Progenitor cell of endocrine pancreas (in vitro differentiated cells): ENCODE measurements at regions not wholly inside any gene's neighbourhood (a gene's known extent, or its start where the extent isn't known, plus 50 kb on each side); places are given as distances from the start of the nearest gene placed in this dataset.

ENCODE experiments used
- DNase-seq: peaks from one replicate; pipeline ENCODE4 v3.0.0; 2021; ENCODE audit warnings: low spot score; ENCODE audit not compliant: unreplicated experiment
- H3K27ac Mint-ChIP-seq: 2 replicates; pipeline ENCODE4 v1.8.0; 2021; ENCODE audit warnings: mild to moderate bottlenecking, moderate library complexity, mixed read lengths
- H3K27me3 Mint-ChIP-seq: 2 replicates; pipeline ENCODE4 v1.8.0; 2021; ENCODE audit warnings: mixed read lengths
- H3K36me3 Mint-ChIP-seq: 2 replicates; pipeline ENCODE4 v1.8.0; 2022; ENCODE audit warnings: mixed read lengths; ENCODE audit not compliant: insufficient read depth
- H3K4me1 Mint-ChIP-seq: 2 replicates; pipeline ENCODE4 v1.8.0; 2021; ENCODE audit warnings: low read depth, mixed read lengths
- H3K4me3 Mint-ChIP-seq: 2 replicates; pipeline ENCODE4 v1.8.0; 2021; ENCODE audit warnings: low read depth, mild to moderate bottlenecking, moderate library complexity, mixed read lengths
- H3K9me3 Mint-ChIP-seq: 2 replicates; pipeline ENCODE4 v1.8.0; 2021; ENCODE audit warnings: low read depth, mixed read lengths
- TF ChIP-seq, protein P1 (sequence below): fragments of 200-600 bp; sonication (generic); IDR thresholded peaks from one replicate; pipeline ENCODE4 v1.5.0; 2021; ENCODE audit warnings: antibody characterized with exemption, mild to moderate bottlenecking; ENCODE audit not compliant: unreplicated experiment

DNA sequence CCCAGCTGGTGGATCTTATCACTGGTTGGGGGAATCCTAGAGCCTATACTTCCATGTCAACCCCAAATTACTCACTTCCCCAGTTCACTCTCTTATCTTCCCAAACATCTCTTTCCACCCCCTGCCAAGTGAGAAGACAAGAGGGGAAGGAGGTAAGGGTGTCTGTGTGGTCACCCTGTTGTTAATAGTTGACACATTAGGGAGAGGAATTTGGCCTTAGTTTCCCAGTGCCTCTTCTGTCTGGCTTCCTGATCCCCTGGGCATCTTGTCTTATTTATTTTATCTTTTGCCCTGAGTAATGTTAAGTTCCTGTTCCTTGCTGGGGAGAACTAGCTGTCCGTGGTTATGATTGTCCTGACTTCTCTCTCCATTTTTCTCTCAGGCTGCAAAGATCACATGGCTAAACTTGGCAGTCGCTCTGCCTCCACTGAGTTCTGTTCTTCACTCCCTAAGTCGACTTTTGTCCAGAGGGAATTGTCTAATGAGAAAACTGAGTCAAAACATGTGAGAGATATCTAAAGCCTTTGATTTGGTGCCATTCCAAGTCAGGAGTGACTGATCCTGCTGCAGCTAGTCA is 157.1 kb upstream of the SYT6 start:
- H3K27ac Mint-ChIP-seq: no peak overlapping the region
- TF ChIP-seq, protein P1, sequence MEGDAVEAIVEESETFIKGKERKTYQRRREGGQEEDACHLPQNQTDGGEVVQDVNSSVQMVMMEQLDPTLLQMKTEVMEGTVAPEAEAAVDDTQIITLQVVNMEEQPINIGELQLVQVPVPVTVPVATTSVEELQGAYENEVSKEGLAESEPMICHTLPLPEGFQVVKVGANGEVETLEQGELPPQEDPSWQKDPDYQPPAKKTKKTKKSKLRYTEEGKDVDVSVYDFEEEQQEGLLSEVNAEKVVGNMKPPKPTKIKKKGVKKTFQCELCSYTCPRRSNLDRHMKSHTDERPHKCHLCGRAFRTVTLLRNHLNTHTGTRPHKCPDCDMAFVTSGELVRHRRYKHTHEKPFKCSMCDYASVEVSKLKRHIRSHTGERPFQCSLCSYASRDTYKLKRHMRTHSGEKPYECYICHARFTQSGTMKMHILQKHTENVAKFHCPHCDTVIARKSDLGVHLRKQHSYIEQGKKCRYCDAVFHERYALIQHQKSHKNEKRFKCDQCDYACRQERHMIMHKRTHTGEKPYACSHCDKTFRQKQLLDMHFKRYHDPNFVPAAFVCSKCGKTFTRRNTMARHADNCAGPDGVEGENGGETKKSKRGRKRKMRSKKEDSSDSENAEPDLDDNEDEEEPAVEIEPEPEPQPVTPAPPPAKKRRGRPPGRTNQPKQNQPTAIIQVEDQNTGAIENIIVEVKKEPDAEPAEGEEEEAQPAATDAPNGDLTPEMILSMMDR: no peak
- no peaks in the 10 kb centered on the region for H3K9me3 Mint-ChIP-seq
- no peaks in the 10 kb centered on the region for H3K36me3 Mint-ChIP-seq
- H3K27me3 Mint-ChIP-seq: no peaks in the 10 kb centered on the region
- DNase-seq: no peak
- H3K4me1 Mint-ChIP-seq: no peaks in the 10 kb centered on the region
- no peak overlapping the region for H3K4me3 Mint-ChIP-seq

DNA sequence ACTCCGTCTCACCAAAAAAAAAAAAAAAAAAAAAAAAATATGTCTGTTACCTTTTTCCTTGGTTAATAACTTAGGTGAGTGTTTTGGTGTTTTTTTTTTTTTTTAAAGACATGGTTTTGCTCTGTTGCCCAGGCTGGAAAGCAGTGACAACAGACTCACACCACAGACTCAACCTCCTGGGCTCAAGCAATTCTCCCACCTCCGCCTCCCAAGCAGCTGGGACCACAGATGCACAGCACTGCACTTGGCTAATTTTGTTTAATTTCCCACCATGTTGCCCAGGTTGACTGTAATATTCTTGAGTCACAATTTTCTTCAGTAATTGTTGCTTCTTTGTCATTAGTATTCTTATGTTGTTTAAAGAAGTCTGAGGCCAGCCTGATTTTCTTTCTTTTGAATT is 149.2 kb upstream of the SYT6 start:
- Mint-ChIP-seq H3K36me3 (no peaks in the 10 kb centered on the region), H3K9me3 (peaks cover 11% of the 10 kb centered on the region), H3K4me3 (no peak overlapping the region), H3K27me3 (peaks cover 9% of the 10 kb centered on the region), H3K4me1 (peaks cover 6% of the 10 kb centered on the region), H3K27ac (no peak overlapping the region)
- no peak for DNase-seq
- TF ChIP-seq, protein P1: no peak

DNA sequence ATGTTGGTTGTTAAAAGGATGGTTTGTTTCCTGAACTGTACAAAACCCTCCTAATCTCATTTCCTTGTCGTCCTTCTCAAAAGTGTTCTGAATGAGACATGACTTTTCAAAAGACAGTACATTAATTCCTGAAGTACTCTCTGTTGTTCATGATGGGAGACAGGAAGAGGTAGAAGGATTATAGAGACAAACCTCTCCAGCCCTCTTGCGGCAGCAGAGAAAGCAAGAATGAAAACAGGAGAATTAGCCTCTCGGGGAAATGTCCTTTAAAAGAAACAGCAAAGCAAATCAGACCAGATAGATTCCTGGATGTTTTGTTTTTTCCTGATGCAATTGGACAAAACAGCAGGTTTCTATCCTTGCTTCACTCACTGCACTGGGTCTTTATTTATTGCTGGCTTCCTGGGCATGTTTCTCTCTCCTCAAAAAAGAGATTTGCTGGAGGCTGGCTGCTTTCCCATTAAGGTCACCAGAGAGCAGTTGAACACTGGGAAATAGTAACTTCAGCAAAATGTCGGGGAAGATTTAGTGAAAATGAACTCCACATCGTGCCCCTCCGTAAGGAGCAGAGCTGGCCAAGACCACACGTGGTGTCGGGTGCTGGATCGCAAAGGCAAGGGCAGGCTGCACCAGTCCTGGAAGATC is 145.8 kb upstream of the SYT6 start:
- DNase-seq: no peak

DNA sequence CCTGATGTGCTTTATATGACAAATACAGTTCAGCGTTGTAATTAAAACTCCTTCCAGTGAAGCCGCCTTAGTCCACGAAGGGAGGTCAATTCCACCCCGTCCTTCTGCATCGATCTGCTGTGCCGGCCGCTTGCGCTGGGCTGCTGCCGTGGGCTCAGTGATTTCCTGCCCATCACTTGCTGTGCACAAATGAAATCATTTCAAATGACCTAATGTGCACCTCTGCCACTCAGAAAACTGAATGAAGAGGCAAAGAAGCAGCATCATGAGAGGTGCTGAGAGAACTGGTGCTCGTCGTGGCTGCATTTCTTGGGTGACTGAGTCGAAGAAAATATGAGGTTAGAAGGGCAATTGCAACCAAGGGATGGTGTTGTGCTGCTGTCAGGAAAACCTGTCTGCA is 144.3 kb upstream of the SYT6 start:
- no peak for DNase-seq
- Mint-ChIP-seq H3K9me3 (peaks cover 2% of the 10 kb centered on the region), H3K27me3 (peaks cover 20% of the 10 kb centered on the region), H3K36me3 (no peaks in the 10 kb centered on the region), H3K27ac (no peak overlapping the region), H3K4me1 (peaks cover 2% of the 10 kb centered on the region), H3K4me3 (no peak overlapping the region)
- TF ChIP-seq, protein P1: no peak

More for the DNA sequence above, 145.8 kb upstream of the SYT6 start:
- Mint-ChIP-seq H3K4me1 (peaks cover 6% of the 10 kb centered on the region), H3K27ac (no peak overlapping the region), H3K4me3 (no peak overlapping the region), H3K27me3 (peaks cover 20% of the 10 kb centered on the region), H3K36me3 (no peaks in the 10 kb centered on the region), H3K9me3 (peaks cover 6% of the 10 kb centered on the region)
- TF ChIP-seq, protein P1: no peak

DNA sequence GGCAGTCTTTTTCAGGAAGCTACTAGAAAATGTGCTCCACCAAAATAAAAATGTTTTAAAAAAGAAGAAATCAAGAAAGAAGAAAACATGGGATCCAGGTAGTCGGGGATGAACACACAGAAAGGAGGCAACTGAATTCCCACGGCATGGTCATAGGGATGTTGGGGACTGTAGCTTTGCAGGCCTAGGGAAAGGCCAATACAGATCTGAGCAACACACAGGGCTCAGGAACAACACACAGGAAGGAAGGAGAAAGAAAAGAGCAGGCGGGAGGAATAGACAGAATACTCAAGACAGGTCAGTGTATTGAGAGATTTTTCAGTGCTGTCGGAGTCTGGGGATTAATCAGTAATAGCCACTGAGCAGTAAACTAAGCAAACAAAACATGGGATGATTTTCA is 142.7 kb upstream of the SYT6 start:
- H3K9me3 Mint-ChIP-seq: no peaks in the 10 kb centered on the region
- DNase-seq: no peak
- TF ChIP-seq, protein P1: no peak
- no peak overlapping the region for H3K27ac Mint-ChIP-seq
- H3K4me1 Mint-ChIP-seq: no peaks in the 10 kb centered on the region
- peaks cover 20% of the 10 kb centered on the region for H3K27me3 Mint-ChIP-seq
- H3K4me3 Mint-ChIP-seq: no peak overlapping the region
- H3K36me3 Mint-ChIP-seq: no peaks in the 10 kb centered on the region
